NB4 (cell line): ENCODE measurements at regions not wholly inside any gene's neighbourhood (a gene's known extent, or its start where the extent isn't known, plus 50 kb on each side); places are given as distances from the start of the nearest gene placed in this dataset.

ENCODE experiments used
- CTCF ChIP-seq: IDR thresholded peaks from one replicate; pipeline ENCODE4 v1.5.1; 2012; ENCODE audit warnings: low read depth, low read length
- POLR2A ChIP-seq: IDR thresholded peaks from 2 replicates; pipeline ENCODE4 v1.6.1; 2011; ENCODE audit warnings: mild to moderate bottlenecking; ENCODE audit not compliant: insufficient read length; ENCODE audit errors: extremely low read depth

DNA sequence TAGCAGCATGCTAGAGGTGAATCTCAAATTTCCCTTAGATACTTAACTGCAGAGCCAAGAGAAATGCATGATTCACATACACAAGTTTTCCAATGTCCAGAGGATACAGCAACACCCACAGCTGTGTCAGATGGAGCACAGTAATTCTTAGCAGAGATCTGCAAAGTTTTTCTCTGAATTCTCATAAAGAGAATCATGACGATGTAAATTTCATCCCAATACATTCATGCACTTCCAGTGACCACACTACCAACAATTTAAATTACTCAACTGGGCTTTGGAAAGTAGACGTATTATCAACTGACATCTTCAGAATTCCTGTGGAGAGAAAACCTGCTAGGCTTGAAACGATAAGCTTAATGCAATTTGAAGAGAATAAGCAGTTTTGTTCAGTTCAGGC, 378.8 kb upstream of the TLE4 start:
- TF ChIP-seq POLR2A (no peak), CTCF (no peak)
